Mammary epithelial cell (primary cell): ENCODE measurements at regions not wholly inside any gene's neighbourhood (a gene's known extent, or its start where the extent isn't known, plus 50 kb on each side); places are given as distances from the start of the nearest gene placed in this dataset.

Experiments used
- CTCF ChIP-seq, 2 donors: IDR thresholded peaks in 1 of 2; conservative IDR thresholded peaks in 1 of 2; 2 replicates each; pipeline ENCODE4 v1.5.1; 2011 to 2012; ENCODE audit warnings: inconsistent platforms in 2 of 2, low read length in 2 of 2, mild to moderate bottlenecking in 2 of 2, control low read depth in 1 of 2, low read depth in 1 of 2; ENCODE audit not compliant: insufficient read depth in 1 of 2; ENCODE audit errors: extremely low read depth in 1 of 2
- EZH2 ChIP-seq: IDR thresholded peaks from 2 replicates; pipeline ENCODE4 v1.6.1; 2012; ENCODE audit warnings: low read length, inconsistent platforms, borderline replicate concordance

GRCh38 chr3:181940703-181941102 is 229.0 kb downstream of the SOX2 start:
- no peak for TF ChIP-seq CTCF (conservative IDR thresholded peaks at IDR 0.05 in 1 of 2, IDR thresholded peaks at IDR 0.05 in 1 of 2; ENCODE audit: extremely low read depth in 1 of 2, insufficient read depth in 1 of 2, low read depth in 1 of 2, low read length in 2 of 2)
- no peak for TF ChIP-seq EZH2
